ENCODE measurements at regions not wholly inside any gene's neighbourhood (a gene's known extent, or its start where the extent isn't known, plus 50 kb on each side); places are given as distances from the start of the nearest gene placed in this dataset.

- Mint-ChIP-seq H3K36me3 (ENCODE audit: low read depth) (no peaks in the 10 kb centered on the region), H3K9me3 (peaks cover 4% of the 10 kb centered on the region), H3K4me3 (peak overlapping the region in 1 of 3 experiments; percentile 72), H3K27ac (peak overlapping the region; percentile 89 to 96 (median 90)), H3K4me1 (peaks cover 37% of the 10 kb centered on the region), H3K27me3 (ENCODE audit: low read depth) (peaks cover 7% of the 10 kb centered on the region)
- TF ChIP-seq, protein P1, sequence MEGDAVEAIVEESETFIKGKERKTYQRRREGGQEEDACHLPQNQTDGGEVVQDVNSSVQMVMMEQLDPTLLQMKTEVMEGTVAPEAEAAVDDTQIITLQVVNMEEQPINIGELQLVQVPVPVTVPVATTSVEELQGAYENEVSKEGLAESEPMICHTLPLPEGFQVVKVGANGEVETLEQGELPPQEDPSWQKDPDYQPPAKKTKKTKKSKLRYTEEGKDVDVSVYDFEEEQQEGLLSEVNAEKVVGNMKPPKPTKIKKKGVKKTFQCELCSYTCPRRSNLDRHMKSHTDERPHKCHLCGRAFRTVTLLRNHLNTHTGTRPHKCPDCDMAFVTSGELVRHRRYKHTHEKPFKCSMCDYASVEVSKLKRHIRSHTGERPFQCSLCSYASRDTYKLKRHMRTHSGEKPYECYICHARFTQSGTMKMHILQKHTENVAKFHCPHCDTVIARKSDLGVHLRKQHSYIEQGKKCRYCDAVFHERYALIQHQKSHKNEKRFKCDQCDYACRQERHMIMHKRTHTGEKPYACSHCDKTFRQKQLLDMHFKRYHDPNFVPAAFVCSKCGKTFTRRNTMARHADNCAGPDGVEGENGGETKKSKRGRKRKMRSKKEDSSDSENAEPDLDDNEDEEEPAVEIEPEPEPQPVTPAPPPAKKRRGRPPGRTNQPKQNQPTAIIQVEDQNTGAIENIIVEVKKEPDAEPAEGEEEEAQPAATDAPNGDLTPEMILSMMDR (IDR thresholded peaks at IDR 0.05; ENCODE audit: unreplicated experiment in 3 of 3): no peak
These were observed 150.0 kb downstream of the SPRY1 start for GRCh38 chr4:123546573-123547060.

DNA sequence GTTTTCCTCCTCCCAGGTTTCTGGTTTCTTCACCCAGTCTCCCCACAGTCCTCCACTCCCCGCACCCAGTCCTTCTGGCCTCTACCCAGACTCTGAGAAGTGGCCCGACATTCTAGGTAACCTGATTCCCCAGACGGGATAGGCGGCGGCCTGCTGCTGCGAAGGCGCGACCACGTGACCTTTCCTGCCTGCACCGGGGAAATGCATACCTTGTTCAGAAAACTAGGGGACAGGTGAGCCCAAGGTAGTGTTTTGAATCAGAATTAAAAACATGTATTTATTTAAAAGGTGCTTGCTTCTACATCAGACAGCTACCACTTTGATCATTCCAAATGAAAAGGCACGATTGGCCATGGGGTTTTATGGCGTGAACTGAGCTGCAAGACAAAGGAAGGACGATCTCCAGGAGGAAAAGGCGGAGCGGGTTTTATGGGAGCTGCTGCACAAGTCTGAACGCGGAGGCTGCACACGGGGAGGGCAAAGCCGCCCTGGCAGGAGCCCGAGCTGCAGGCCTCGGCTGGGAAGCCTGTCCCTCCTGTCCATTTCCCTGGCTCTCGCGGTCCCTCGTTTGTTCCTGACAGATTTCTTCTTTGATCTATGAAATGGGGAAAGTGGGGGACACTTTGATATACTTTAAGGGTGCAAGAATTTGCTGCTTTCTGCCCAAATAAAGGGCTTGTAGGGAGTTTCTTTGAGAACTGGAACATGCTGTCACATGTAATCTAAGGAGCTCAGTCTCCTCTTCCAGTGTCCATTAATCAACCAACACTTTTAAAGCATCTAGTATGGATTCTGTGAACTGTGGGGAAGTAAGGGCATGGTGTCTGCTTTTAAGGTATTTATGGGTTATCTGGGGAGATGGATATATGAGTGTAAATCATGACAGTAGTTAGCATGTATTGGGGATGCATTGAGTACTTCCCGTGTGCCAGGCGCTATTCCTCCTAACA, 150.9 kb downstream of the SPRY1 start:
- H3K9me3 Mint-ChIP-seq: peaks cover 4% of the 10 kb centered on the region
- peak overlapping the region; percentile 49 to 72 (median 49) for H3K4me3 Mint-ChIP-seq
- H3K27ac Mint-ChIP-seq: peak overlapping the region; percentile 89 to 96 (median 90)
- H3K27me3 Mint-ChIP-seq (ENCODE audit: low read depth): peaks cover 7% of the 10 kb centered on the region
- TF ChIP-seq, protein P1 (IDR thresholded peaks at IDR 0.05; ENCODE audit: unreplicated experiment in 3 of 3): no peak
- H3K36me3 Mint-ChIP-seq (ENCODE audit: low read depth): no peaks in the 10 kb centered on the region
- peaks cover 38% of the 10 kb centered on the region for H3K4me1 Mint-ChIP-seq

DNA sequence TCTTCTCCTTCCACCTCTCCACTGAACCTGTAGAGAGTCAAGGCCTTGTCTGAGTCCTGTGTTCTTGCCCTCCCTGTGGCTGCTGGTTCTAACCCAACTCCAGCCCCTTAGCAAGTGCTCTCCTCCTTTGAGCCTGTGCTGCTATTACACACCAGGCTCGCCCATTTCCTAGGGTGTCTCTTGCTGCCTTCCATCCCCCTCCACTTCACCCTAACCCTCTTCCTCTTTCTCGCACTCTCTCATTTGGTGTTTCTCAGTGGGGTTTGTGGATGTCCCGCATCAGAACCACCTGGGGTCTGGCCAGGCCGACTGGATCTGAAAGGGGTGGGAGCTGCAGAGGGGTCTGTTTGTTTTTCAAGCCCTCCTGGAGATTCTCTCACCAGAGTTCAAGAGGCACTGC, 156.7 kb downstream of the SPRY1 start:
- H3K9me3 Mint-ChIP-seq: peaks cover 4% of the 10 kb centered on the region
- TF ChIP-seq, protein P1 (IDR thresholded peaks at IDR 0.05; ENCODE audit: unreplicated experiment in 3 of 3): no peak
- H3K27ac Mint-ChIP-seq: peak overlapping the region; percentile 97 to 99 (median 97)
- no peak overlapping the region for H3K4me3 Mint-ChIP-seq
- peaks cover 56% of the 10 kb centered on the region for H3K4me1 Mint-ChIP-seq
- H3K27me3 Mint-ChIP-seq (ENCODE audit: low read depth): no peaks in the 10 kb centered on the region
- H3K36me3 Mint-ChIP-seq (ENCODE audit: low read depth): no peaks in the 10 kb centered on the region

DNA sequence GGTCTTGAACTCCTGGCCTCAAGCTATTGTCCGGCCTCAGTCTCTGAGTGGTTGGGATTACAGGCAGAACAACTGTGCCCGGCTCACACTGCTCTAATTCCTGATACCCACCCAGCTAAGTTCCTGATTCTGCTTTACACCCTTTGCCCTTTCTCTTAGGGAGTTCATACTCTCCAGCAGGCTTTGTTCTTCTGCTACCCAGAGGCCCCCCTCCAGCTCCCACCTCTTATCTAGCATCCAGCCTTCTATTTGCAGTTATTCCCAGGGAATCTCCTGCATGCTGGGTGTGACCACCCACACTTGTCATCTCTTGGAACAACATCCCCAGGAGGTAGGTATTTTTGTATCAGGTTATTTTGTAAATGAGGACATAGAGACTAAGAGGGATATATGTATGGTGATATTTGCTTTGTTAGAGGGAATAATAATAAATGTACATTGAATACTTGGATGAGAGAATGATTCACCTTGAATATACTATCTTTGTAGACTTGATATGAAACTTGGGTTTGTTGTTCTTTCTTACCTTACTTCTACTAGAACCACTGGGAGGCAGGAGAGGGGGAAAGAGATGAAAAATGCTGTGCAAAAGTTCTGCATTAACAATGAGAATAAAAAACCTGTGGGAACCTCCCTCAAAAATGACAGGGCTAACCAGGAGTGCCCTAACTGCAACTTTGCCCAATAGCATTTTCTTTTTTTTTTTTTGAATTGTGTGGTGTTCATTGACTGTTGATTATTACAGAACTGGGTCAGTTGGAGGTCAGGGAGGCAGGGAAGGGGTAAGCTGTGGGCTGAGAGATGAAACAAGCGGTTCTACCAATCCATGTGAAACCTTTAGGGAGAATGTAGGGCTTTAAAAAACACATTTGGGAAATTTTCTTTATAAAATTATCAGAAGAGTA, 157.4 kb downstream of the SPRY1 start:
- Mint-ChIP-seq H3K27ac (peak overlapping the region; percentile 97 to 99 (median 97)), H3K4me3 (peak overlapping the region in 2 of 3 experiments; percentile 15 to 52), H3K9me3 (peaks cover 4% of the 10 kb centered on the region), H3K4me1 (peaks cover 53% of the 10 kb centered on the region), H3K27me3 (ENCODE audit: low read depth) (no peaks in the 10 kb centered on the region), H3K36me3 (ENCODE audit: low read depth) (no peaks in the 10 kb centered on the region)
- TF ChIP-seq, protein P1 (IDR thresholded peaks at IDR 0.05; ENCODE audit: unreplicated experiment in 3 of 3): no peak

- Mint-ChIP-seq H3K27ac (peak overlapping the region; percentile 97 to 99 (median 97)), H3K9me3 (peaks cover 4% of the 10 kb centered on the region), H3K27me3 (ENCODE audit: low read depth) (no peaks in the 10 kb centered on the region), H3K4me1 (peaks cover 62% of the 10 kb centered on the region), H3K36me3 (ENCODE audit: low read depth) (no peaks in the 10 kb centered on the region), H3K4me3 (peak overlapping the region in 1 of 3 experiments; percentile 49)
- TF ChIP-seq, protein P1 (IDR thresholded peaks at IDR 0.05; ENCODE audit: unreplicated experiment in 3 of 3): no peak
These were observed 158.2 kb downstream of the SPRY1 start for GRCh38 chr4:123554801-123555232.
